GM12878 (cell line): ENCODE measurements at regions not wholly inside any gene's neighbourhood (a gene's known extent, or its start where the extent isn't known, plus 50 kb on each side); places are given as distances from the start of the nearest gene placed in this dataset.

Experiments used
- ETV6 ChIP-seq, 2 experiments: fragments of 450-650 bp in 1 of 2; IDR thresholded peaks in 1 of 2; conservative IDR thresholded peaks in 1 of 2; 2 replicates each; pipeline ENCODE4 v1.6.1; 2014; ENCODE audit warnings: antibody characterized with exemption in 1 of 2, borderline replicate concordance in 1 of 2, low read depth in 1 of 2, mild to moderate bottlenecking in 1 of 2, moderate library complexity in 1 of 2
- EZH2 ChIP-seq: IDR thresholded peaks from 2 replicates; pipeline ENCODE4 v1.6.1; 2012; ENCODE audit warnings: low read depth, mild to moderate bottlenecking, control low read depth, inconsistent platforms, low read length, borderline replicate concordance; ENCODE audit not compliant: control insufficient read depth
- FOXM1 ChIP-seq: IDR thresholded peaks from 2 replicates; pipeline ENCODE4 v1.6.1; 2012; ENCODE audit warnings: low read depth, mild to moderate bottlenecking, inconsistent platforms, low read length, moderate library complexity
- HCFC1 ChIP-seq: fragments of 150-350 bp; IDR thresholded peaks from 2 replicates; pipeline ENCODE4 v1.6.1; 2014; ENCODE audit warnings: low read length
- KDM1A ChIP-seq: fragments of 200-600 bp; sonication (generic); IDR thresholded peaks from 2 replicates; pipeline ENCODE4 v1.6.1; 2016; ENCODE audit warnings: borderline replicate concordance
- MYC ChIP-seq: IDR thresholded peaks from 2 replicates; pipeline ENCODE4 v1.6.1; 2011; ENCODE audit warnings: mild to moderate bottlenecking, low read length, moderate library complexity, inconsistent platforms; ENCODE audit not compliant: insufficient read depth, insufficient replicate concordance, insufficient read length, severe bottlenecking
- POLR2AphosphoS5 ChIP-seq: IDR thresholded peaks from 2 replicates; pipeline ENCODE4 v1.6.1; 2011; ENCODE audit warnings: mild to moderate bottlenecking, low read length, inconsistent platforms
- SIX5 ChIP-seq: IDR thresholded peaks from 2 replicates; pipeline ENCODE4 v1.6.1; 2011; ENCODE audit warnings: mild to moderate bottlenecking, low read depth, low read length, moderate library complexity; ENCODE audit not compliant: severe bottlenecking
- SPI1 ChIP-seq: IDR thresholded peaks from 2 replicates; pipeline ENCODE4 v1.6.1; 2011; ENCODE audit warnings: low read depth, mild to moderate bottlenecking, low read length, moderate library complexity, borderline replicate concordance; ENCODE audit not compliant: insufficient read depth
- TBL1XR1 ChIP-seq: IDR thresholded peaks from 2 replicates; pipeline ENCODE4 v1.6.1; 2012; ENCODE audit warnings: low read depth, low read length, improper control_type of control experiment
- TF ChIP-seq, protein P1 (sequence below): fragments of 450-650 bp; IDR thresholded peaks from 2 replicates; pipeline ENCODE4 v1.6.1; 2016; ENCODE audit warnings: mild to moderate bottlenecking
- TF ChIP-seq, protein P2 (sequence below), 3 experiments: IDR thresholded peaks in 2 of 3; conservative IDR thresholded peaks in 1 of 3; 2 replicates each; pipeline ENCODE4 v1.5.1; 2011; ENCODE audit warnings: low read depth in 3 of 3, low read length in 3 of 3, mild to moderate bottlenecking in 3 of 3, control low read depth in 2 of 3, moderate library complexity in 2 of 3, inconsistent platforms in 1 of 3, mixed read lengths in 1 of 3; ENCODE audit not compliant: control insufficient read depth in 2 of 3, insufficient read depth in 1 of 3; ENCODE audit errors: extremely low read depth in 1 of 3

DNA sequence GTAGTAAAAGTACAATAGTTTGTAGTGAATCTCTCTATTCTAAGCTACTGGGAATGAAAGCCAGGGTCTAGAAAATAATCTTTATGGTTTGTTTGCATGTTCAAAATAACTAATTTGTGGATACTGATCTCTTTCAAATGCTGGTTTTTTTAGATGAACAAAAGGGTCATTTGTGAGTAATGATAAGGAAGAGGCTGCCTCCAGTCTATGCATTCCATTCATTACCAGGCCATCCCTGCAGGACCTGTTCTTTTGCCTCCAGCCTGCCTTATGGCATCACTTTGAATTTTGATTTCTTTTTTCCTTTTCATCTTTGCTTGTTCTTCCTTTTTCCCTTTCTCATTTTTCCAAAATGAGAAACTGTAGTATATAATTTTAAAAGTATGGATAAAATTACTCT, 312.3 kb downstream of the CWC27 start:
- TF ChIP-seq, protein P1, sequence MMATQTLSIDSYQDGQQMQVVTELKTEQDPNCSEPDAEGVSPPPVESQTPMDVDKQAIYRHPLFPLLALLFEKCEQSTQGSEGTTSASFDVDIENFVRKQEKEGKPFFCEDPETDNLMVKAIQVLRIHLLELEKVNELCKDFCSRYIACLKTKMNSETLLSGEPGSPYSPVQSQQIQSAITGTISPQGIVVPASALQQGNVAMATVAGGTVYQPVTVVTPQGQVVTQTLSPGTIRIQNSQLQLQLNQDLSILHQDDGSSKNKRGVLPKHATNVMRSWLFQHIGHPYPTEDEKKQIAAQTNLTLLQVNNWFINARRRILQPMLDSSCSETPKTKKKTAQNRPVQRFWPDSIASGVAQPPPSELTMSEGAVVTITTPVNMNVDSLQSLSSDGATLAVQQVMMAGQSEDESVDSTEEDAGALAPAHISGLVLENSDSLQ = no peak
- TF ChIP-seq TBL1XR1 = no peak
- no peak for TF ChIP-seq SIX5
- TF ChIP-seq HCFC1 = no peak
- TF ChIP-seq MYC = no peak
- no peak for TF ChIP-seq EZH2
- TF ChIP-seq ETV6 (conservative IDR thresholded peaks at IDR 0.05 in 1 of 2, IDR thresholded peaks at IDR 0.05 in 1 of 2; ENCODE audit: borderline replicate concordance in 1 of 2, low read depth in 1 of 2) = no peak
- no peak for TF ChIP-seq POLR2AphosphoS5
- TF ChIP-seq KDM1A = no peak
- TF ChIP-seq FOXM1 = no peak
- no peak for TF ChIP-seq SPI1
- TF ChIP-seq, protein P2, sequence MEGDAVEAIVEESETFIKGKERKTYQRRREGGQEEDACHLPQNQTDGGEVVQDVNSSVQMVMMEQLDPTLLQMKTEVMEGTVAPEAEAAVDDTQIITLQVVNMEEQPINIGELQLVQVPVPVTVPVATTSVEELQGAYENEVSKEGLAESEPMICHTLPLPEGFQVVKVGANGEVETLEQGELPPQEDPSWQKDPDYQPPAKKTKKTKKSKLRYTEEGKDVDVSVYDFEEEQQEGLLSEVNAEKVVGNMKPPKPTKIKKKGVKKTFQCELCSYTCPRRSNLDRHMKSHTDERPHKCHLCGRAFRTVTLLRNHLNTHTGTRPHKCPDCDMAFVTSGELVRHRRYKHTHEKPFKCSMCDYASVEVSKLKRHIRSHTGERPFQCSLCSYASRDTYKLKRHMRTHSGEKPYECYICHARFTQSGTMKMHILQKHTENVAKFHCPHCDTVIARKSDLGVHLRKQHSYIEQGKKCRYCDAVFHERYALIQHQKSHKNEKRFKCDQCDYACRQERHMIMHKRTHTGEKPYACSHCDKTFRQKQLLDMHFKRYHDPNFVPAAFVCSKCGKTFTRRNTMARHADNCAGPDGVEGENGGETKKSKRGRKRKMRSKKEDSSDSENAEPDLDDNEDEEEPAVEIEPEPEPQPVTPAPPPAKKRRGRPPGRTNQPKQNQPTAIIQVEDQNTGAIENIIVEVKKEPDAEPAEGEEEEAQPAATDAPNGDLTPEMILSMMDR (IDR thresholded peaks at IDR 0.05 in 2 of 3, conservative IDR thresholded peaks at IDR 0.05 in 1 of 3; ENCODE audit: control insufficient read depth in 2 of 3, extremely low read depth in 1 of 3, insufficient read depth in 1 of 3, low read depth in 3 of 3, low read length in 3 of 3) = no peak
